G401.6 (cell line): ENCODE measurements at regions not wholly inside any gene's neighbourhood (a gene's known extent, or its start where the extent isn't known, plus 50 kb on each side); places are given as distances from the start of the nearest gene placed in this dataset.

Experiments used
- FAIRE-seq: peaks from 2 replicates; lab custom pipeline; 2012; peaks lifted over from hg19 to GRCh38; lab: Jason Lieb, UNC

- no peak for FAIRE-seq
Measured at GRCh38 chr21:35423709-35424108, 374.6 kb upstream of the RUNX1 start.

GRCh38 chr21:35422011-35422410 lies 372.9 kb upstream of the RUNX1 start:
- FAIRE-seq = no peak

GRCh38 chr21:35421221-35421620 lies 372.1 kb upstream of the RUNX1 start:
- no peak for FAIRE-seq

- no peak for FAIRE-seq
Measured at GRCh38 chr21:35420656-35421055, 371.6 kb upstream of the RUNX1 start.

- no peak for FAIRE-seq
Measured at GRCh38 chr21:35417762-35418161, 368.7 kb upstream of the RUNX1 start.

GRCh38 chr21:35416866-35417489 lies 367.9 kb upstream of the RUNX1 start:
- FAIRE-seq = no peak

GRCh38 chr21:35414507-35415139 lies 365.5 kb upstream of the RUNX1 start:
- FAIRE-seq = no peak

GRCh38 chr21:35414056-35414455 lies 365.0 kb upstream of the RUNX1 start:
- no peak for FAIRE-seq

GRCh38 chr21:35412231-35412630 lies 363.1 kb upstream of the RUNX1 start:
- no peak for FAIRE-seq

GRCh38 chr21:35411434-35411833 lies 362.3 kb upstream of the RUNX1 start:
- FAIRE-seq = no peak

- no peak for FAIRE-seq
Measured at GRCh38 chr21:35410656-35411055, 361.6 kb upstream of the RUNX1 start.

- FAIRE-seq = no peak
Measured at GRCh38 chr21:35410123-35410522, 361.0 kb upstream of the RUNX1 start.

GRCh38 chr21:35408401-35408800 lies 359.3 kb upstream of the RUNX1 start:
- no peak for FAIRE-seq

- no peak for FAIRE-seq
Measured at GRCh38 chr21:35406635-35407034, 357.5 kb upstream of the RUNX1 start.

GRCh38 chr21:35405981-35406380 lies 356.9 kb upstream of the RUNX1 start:
- no peak for FAIRE-seq

- FAIRE-seq = no peak
Measured at GRCh38 chr21:35404247-35404646, 355.1 kb upstream of the RUNX1 start.

GRCh38 chr21:35402061-35402460 lies 353.0 kb upstream of the RUNX1 start:
- no peak for FAIRE-seq

GRCh38 chr21:35401476-35401875 lies 352.4 kb upstream of the RUNX1 start:
- FAIRE-seq = no peak

- no peak for FAIRE-seq
Measured at GRCh38 chr21:35400233-35400939, 351.3 kb upstream of the RUNX1 start.

- no peak for FAIRE-seq
Measured at GRCh38 chr21:35399706-35400105, 350.6 kb upstream of the RUNX1 start.

GRCh38 chr21:35399002-35399530 lies 350.0 kb upstream of the RUNX1 start:
- FAIRE-seq = no peak

- no peak for FAIRE-seq
Measured at GRCh38 chr21:35398346-35398982, 349.4 kb upstream of the RUNX1 start.

GRCh38 chr21:35397781-35398180 lies 348.7 kb upstream of the RUNX1 start:
- FAIRE-seq = no peak
